Prostate gland (tissue), 2 donors: ENCODE measurements at regions not wholly inside any gene's neighbourhood (a gene's known extent, or its start where the extent isn't known, plus 50 kb on each side); places are given as distances from the start of the nearest gene placed in this dataset.

Source experiments
- POLR2A ChIP-seq: fragments of 450-650 bp; IDR thresholded peaks from one replicate; pipeline ENCODE4 v1.6.1; 2016; ENCODE audit warnings: antibody characterized with exemption, mild to moderate bottlenecking
- TF ChIP-seq, protein P1 (sequence below), 4 experiments: fragments of 200-600 bp in 2 of 4; fragments of 450-650 bp in 2 of 4; sonication (generic) in 2 of 4; IDR thresholded peaks; 1 replicate in 3 of 4; 2 replicates in 1 of 4; pipeline ENCODE4 v1.5.1; 2016 to 2019; ENCODE audit warnings: antibody characterized with exemption in 4 of 4, mild to moderate bottlenecking in 2 of 4, moderate library complexity in 2 of 4

- TF ChIP-seq, protein P1, sequence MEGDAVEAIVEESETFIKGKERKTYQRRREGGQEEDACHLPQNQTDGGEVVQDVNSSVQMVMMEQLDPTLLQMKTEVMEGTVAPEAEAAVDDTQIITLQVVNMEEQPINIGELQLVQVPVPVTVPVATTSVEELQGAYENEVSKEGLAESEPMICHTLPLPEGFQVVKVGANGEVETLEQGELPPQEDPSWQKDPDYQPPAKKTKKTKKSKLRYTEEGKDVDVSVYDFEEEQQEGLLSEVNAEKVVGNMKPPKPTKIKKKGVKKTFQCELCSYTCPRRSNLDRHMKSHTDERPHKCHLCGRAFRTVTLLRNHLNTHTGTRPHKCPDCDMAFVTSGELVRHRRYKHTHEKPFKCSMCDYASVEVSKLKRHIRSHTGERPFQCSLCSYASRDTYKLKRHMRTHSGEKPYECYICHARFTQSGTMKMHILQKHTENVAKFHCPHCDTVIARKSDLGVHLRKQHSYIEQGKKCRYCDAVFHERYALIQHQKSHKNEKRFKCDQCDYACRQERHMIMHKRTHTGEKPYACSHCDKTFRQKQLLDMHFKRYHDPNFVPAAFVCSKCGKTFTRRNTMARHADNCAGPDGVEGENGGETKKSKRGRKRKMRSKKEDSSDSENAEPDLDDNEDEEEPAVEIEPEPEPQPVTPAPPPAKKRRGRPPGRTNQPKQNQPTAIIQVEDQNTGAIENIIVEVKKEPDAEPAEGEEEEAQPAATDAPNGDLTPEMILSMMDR (IDR thresholded peaks at IDR 0.05), result no peak
- no peak for TF ChIP-seq POLR2A
These were observed 279.1 kb upstream of the PITRM1 start for GRCh38 chr10:3451516-3452172.
